COLO668 (cell line): ENCODE measurements at regions not wholly inside any gene's neighbourhood (a gene's known extent, or its start where the extent isn't known, plus 50 kb on each side); places are given as distances from the start of the nearest gene placed in this dataset.
"Not testable (repeated sequence)": the region's sequence is repeated elsewhere in the genome, so short reads cannot be mapped to it uniquely, and the experiment has no call there.

Experiments used
- DNase-seq: peaks from one replicate; lab custom pipeline; 2025; ENCODE audit not compliant: unreplicated experiment; lab: John Stamatoyannopoulos, UW

DNA sequence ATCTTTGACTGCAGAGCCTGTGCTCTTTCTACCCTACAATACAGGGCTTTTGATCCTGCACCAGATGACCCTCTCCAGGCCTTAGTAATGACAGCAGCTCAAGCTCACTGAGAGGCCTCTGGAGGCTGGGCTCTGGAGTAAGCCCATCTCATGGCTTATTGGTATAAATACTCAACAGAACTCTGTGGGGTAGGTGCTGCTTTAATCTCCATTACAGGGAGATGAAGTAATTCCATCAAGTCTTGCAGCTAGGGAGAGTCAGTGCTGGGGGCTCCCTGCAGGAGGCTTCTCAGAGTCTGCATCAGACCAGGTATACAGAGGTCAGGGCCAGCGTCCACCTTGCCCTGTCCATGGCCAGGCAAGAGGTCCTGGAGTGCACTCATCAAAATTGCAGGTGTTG is 89.2 kb upstream of the SLC6A11 start:
- no peak for DNase-seq

DNA sequence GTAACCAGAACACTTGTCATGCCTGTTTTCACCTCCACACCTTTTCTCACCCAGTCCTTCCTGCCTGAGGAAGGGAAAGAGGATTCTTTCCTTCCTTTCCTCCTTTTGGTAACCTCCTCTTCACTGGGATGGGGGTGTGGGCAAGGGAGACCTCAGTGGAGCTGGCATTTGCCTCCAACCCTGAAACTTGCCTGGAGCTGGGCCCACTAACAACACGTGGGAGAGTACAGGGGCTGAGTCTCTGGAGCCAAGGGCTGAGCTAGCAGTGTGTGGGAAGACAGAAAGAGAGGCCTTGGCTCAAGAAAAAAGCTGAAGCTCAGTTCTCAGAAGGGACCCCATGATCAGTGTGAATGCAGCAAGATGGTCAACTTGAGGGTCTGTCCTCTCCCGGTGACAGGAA is 86.6 kb upstream of the SLC6A11 start:
- no peak for DNase-seq

DNA sequence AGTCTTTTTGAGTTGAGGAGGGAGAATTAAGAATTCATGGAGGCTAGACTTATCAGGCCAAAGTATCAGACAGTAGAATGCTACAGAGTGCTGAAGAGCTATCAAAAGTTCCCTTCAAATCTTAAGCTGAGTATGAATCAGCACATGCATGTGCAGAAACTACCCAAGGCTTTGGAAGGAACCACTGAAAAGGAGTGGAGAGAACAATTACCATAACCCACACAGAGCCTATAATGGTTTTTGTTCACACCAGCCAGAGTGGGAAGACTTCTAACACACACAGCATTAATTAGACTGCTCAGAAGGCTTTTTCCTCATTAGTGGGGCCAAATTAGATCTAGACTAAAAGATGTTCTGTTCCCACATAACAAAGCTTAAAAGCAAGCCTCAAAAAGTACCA is 83.7 kb upstream of the SLC6A11 start:
- DNase-seq = no peak

DNA sequence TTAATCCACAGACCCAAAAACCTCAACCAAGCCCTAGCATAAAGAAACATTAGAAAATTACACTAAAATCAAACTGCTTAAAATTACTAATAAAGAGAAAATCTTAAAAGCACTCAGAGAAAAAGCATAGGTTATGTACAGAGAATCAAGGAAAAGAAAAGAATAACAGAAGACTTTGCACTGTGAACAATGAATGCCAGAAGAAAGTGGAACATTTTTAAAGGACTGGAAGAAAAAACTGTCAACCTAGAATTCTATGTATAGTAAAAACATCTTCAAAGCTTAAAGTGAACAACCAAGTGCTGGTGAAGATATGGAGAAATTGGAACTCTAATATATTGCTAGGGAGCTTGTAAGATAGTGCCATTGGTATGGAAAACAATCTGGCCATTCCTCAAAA is 82.7 kb upstream of the SLC6A11 start:
- DNase-seq = no peak

DNA sequence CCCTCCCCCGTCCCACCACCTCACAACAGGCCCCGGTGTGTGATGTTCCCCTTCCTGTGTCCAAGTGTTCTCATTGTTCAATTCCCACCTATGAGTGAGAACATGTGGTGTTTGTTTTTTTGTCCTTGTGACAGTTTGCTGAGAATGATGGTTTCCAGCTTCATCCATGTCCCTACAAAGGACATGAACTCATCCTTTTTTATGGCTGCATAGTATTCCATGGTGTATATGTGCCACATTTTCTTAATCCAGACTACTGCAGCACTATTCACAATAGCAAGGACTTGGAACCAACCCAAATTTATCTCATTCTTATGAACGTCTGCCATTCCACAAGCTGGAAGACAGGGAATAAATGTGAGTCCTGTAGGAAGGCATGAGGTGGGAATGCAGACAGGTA is 79.6 kb upstream of the SLC6A11 start:
- not testable (repeated sequence) for DNase-seq

DNA sequence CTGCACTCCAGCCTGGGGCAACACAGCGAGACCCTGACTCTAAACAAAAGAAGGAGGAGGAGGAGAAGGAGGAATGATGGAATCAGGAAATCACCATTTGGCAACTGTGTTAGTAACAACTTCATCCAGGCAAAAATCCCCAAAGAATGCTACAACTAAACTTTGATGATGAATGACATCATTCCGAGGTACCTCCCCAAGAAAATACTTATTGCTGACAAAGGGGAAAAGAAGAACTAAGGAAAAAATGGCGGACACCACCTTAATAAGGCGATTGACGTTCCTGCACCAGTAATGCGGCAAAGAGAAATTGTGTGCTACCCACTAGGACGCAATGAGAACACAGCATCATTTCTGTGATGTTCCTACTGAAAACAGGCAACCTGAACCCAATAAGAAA is 78.2 kb upstream of the SLC6A11 start:
- DNase-seq = no peak

DNA sequence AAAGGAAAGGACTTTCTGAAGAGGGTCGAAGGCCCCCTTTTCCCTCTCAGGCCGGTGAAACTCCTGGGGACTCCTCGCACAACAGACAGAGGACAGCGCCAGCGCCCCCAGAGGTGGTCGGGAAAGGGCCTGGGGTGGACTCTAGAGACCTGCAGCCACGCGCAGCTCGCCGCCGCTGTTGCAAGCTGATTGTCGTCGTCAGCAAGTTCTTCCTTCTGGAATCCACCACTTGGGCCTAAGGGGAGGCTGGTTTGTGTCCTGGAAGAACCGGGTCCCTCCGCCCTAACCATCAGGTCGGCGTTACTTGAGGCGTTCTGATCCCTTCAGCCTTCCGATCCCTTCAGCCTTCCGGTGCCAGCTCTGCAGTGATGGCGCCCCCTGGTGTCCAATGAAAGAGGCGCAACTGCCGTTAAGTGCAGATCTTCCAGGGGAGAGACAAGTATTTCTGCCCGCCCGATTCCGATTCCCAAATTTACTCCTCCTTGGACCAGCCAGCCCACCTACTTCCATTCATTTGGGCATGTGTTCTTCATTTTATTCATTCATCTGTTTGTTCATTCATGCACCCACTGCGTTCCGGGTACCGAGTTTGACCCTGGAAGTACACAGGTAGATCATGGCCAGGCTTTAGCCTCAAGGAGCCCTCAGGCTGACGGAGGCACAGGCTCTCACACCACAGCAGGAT is 77.2 kb upstream of the SLC6A11 start:
- peak; percentile 40 for DNase-seq

DNA sequence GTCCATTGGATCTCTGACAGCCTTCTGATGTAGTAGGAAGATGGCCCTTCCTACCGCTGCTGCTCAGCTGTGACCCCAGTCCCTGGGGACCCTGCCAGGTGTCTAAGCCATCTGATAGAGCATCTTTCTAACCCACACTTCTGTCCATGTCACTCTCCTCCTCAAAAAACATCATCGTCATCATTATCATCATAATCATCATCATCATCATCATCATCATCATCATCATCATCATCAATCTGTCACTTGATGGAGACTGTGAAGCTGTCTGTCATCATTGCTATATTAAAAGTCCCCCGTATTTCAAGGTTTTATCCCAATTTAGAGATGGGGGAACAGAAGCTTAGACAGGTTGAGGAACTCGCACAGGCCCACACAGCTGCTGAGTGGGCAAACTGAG is 75.1 kb upstream of the SLC6A11 start:
- DNase-seq = no peak

DNA sequence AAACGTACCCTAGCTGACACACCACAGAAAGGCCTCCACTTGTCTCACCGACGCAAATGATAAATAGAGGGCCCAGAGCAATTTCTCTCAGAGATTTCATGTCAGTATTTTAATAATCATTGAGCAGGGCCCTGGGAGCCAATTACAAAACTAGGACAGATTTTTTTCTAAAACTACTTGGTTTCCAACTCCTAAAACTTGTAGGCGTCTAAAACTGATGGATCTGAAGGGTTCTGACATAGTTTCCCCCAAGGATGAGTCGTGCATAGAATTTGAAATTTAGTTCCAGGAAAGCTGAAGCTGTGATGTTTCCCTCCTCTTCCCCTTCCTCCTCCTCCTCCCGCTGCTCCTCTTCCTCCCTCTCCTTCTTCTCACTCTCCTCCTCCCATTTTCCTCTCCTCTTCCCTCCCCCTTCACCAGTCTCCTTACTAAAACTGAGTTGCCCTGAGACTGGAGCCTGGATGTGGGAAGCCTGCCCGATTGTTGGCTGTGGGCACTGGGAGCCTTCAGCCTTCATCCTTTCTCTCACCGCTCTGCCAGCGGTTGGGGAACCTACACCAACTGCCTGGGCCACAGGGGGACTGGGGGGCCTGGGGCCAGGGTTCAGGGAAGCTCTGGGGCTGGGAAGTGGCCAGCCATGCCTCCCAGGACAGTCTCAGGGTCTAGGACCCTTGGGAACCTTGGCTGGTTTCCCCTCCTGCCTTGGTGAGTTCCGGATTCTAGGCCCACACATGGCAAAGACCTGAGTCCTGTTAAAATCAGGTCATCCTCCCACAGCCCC is 73.9 kb upstream of the SLC6A11 start:
- DNase-seq = no peak

DNA sequence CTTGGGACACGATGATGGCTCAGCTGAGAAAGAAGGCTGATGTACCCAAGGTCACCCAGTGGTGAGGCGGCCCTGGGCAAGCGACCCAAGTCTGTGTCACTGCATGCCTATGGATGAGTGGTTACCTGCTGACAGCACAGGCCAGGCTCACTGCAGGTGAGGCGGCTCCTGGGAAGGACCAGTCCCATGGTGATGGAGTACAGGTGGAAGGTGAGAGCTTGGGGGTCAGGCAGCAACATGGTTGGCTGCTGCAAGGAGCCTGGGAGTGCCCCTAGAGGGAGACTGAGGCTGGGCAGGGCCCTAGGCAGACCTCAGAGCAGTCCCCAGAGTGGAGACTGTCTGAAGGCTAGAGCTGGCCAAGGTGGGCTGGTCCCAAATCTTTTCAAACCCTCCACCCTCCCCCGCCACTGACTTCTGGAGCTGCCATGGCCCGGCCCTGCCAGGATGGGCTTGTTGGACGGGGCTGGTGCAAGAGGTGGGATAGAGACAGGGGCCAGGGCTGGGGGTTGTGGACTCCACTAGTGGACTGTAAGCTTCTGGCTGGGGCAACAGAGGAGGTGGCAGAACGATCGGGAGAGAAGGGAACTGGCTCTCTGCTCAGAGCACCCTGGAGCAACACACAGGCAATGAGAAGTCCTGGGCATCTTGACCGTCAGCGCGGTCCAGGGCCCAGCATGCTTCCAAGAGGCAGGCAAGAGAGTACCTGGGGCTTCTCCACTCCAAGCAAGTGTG is 72.5 kb upstream of the SLC6A11 start:
- DNase-seq = no peak

DNA sequence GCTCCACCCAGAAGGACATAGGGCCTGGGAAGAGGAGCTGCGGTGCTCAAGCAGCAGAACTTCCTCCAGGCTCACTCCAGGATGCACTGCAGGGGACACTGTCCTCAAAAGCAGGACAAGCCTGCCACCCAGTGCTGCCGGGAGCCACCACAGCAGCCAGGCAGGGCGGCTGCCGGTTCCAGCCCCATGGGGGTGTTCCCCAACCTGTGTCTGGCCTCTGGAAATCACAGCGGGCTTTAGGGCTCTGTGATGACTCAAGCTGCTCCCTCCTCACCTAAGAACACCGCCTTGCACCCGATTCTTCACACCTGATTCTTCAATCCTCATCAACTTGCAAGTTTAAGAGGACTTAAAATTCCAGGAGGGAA is 71.9 kb upstream of the SLC6A11 start:
- peak; percentile 31 for DNase-seq

DNA sequence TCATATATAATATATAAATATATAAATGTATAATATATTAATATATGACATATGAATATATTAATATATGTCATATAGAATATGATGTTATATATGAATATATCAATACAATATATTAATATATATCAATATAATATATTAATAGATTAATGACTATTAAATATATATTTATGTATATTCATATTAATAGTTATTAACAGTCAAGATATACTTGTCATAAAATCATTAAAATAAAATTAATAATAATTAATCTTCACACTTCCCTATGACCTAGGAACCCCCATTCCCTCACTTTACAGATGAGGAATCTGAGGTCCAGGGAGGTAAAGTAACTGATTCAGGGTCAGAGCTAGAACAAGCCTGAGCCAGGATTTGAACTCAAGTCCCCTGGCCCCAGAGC is 70.6 kb upstream of the SLC6A11 start:
- DNase-seq = no peak

DNA sequence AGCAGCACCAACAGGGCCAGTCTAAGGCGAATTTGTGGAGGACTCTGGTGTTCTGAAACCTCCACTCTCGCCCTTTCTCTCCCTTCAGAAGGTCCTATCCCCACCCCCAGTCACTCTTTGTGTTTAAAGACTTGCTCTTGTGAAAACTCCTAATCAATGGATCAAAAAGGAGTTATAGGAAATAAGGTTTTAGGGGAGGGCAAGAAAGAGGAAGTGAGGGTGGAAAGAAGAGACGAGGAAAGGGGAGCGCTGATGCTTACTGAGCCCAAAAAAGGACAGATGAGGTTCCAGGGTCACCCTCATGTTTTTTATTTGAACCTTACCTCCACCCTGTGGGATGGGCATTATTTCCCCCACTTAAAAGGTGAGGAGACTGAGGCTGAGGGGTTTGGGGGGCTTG is 70.0 kb upstream of the SLC6A11 start:
- DNase-seq = no peak

DNA sequence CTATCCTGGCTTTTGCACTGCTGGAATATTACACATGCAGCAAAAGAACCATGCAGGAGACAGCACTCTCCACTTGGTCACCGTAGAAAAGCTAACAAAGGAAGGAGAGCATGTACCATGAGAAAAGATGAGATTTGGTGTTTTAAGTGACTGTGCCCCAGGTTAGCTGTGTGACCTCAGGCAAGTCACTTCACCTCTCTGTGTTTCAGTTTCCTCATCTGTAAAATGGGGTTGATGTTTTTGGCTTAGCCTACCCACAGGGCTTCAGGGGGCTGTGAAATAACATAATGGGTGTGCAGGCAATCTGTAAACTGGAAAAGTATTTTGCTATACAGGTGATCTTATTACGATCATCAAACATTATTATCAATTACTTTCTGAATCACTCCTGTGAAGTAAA is 69.3 kb upstream of the SLC6A11 start:
- DNase-seq = no peak

DNA sequence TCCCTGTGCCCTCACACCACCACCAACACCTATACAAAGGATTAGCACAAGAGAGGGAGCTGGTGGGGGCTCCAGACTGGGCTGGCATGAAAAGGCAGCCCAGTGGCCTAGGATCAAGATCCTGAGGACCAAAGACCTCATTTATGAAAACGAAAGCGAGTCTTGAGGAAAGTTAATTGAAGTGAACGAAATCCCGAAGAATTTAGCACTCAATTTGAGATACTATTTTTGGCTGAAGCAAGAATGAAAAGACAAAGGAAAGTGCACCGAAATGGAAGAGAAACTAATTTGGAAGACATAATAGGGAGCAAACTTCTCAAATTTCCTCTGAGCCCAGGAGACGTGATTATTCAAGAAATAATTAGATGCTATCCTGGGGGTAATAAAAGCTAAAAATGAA is 68.7 kb upstream of the SLC6A11 start:
- DNase-seq = no peak

DNA sequence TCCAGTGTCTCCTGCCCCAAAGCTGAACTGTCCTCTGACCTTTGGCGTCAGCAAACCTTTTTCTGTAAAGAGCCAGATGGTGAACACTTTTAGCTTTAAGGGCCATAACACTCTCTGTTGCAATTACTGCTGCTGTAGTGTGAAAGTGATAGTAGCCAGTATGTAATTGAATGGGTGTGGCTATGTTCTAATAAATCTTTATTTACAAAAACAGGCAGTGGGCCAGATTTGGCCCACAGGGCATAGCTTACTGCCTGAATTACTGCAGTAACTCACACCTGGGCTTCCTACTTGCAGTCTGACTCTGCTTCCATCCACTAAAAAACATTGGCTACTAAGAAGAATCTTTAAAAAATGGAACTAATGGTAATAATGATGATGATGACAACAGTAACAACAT is 68.0 kb upstream of the SLC6A11 start:
- no peak for DNase-seq

DNA sequence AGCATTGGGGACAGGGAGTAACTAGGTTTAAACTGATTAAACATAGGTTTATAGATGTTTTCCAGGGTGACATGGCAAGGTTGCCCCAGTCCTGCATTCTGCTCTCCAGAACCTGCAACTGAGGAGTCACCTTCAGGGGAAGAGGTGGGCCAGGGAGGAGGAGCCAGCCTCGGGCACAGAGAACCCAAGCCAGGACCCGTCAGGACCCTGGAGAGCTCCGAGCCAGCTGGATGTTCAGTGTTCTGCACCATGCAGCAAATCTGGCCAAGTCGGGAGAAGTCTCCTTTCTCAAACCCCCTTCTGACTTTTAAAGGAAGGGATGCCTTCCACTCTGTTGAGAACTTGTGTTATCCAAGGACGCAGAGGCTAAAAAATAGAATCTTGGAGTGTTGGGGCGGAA is 62.1 kb upstream of the SLC6A11 start:
- no peak for DNase-seq

DNA sequence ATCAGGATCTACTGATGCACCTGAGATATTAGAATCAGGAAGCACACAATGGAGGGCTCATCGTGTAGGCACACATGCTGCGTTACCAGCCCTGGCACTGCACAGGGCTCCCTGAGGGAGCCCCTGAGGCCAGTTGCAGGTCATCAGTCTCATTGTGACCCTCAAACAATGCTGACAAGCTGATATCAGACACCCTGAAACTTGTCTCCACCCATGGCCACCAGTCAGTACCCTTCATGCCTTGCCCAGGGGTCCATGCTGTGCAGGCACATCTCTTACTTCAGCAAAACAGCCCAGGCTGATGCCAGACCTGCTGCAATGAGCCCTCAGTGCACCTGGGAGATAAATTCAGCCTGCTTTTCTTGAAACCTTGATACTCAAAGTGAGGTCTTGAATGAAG is 59.5 kb upstream of the SLC6A11 start:
- DNase-seq = no peak

DNA sequence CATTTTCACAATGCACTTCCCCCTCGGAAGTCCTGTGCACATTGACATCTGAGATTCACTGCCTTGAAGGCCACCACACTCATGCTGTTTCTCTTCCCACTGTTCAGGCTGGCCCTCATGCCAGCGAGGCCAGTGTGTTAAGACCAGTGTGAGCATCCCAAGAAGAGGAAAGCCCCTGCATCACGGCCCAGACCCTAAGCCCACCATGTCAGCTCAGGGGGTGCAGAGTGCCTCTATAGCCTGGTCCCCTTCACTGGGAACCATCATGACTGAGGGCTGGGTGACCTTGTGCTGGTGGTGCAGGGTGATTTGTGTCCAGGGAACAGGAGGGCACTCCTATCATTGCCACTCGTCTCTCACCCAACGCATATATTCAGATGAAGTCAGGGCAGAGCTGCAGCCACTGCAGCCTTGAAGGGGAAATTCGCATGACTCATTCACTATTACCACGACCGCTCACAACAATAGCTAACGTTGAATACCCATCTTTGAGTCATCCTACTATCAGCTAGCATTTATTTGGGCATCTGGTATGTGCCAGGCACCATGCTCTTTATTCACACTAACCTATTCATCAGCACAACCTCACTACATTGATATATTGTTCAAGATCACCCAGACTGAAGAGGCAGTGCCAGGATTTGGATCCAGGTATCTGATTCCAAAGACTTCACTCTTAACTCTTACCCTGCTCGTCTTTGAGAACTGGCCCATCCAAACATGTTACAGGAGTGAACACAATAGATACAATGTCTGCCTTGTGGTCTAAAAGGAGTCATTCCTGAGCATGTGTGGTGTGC is 58.8 kb upstream of the SLC6A11 start:
- DNase-seq = no peak

DNA sequence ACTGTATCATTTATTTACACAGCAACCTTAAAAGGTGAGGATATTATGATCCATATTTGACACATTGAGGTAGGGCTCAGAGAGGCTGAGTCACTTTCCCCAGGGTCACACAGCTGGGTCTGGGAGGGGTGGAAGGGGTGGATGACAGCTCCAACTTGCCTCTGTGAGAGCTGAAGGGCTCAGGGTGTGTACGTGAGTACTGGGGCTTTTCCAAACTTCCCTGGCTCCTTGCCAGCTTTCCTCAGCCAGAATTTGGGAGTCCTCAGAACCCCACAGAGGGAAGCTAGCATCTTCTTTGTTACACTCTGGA is 58.3 kb upstream of the SLC6A11 start:
- no peak for DNase-seq

DNA sequence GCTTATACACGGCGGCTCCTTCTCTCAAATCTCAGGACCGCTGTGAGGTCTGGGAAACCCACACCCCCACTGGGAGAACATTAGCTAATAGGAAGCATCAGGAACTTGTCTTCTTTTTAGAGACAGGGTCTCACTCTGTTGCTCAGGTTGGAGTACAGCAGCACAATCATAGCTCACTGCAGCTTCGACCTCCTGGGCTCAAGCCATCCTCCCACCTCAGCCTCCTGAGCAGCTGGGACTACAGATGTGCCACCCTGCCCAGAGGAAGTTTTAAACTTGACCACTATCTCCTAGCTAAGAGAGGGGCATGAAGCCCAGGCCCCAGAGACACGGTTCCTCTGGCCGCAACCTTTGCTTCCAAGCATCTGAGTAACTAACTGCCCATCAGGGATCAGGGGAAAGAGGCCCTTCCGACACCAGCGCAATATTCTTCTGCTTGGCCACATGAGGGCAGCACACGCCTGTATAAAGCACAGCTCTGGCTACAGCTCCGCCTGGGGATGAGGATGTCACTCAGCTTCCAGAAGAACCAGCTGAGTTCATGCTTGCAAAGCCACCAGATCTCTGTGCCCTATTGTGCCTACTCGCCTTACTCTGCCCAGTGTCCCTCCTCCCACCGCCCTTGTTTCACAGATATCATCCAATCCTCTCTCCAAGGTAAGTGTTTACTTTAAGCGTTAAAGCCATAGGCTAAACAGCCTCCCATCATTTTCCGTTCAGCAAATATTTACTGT is 57.6 kb upstream of the SLC6A11 start:
- DNase-seq = peak; percentile 59
